Inflammatory macrophage treated with lipopolysaccharide for 4 hours (primary cell): ENCODE measurements at regions not wholly inside any gene's neighbourhood (a gene's known extent, or its start where the extent isn't known, plus 50 kb on each side); places are given as distances from the start of the nearest gene placed in this dataset.
A peak's percentile ranks its signal among the peaks of the same experiment; 100 is the strongest.
"Not testable (repeated sequence)": the region's sequence is repeated elsewhere in the genome, so short reads cannot be mapped to it uniquely, and the experiment has no call there.

ENCODE experiments used
- DNase-seq: peaks from one replicate; pipeline ENCODE4 v3.0.0-alpha.2; 2020

DNA sequence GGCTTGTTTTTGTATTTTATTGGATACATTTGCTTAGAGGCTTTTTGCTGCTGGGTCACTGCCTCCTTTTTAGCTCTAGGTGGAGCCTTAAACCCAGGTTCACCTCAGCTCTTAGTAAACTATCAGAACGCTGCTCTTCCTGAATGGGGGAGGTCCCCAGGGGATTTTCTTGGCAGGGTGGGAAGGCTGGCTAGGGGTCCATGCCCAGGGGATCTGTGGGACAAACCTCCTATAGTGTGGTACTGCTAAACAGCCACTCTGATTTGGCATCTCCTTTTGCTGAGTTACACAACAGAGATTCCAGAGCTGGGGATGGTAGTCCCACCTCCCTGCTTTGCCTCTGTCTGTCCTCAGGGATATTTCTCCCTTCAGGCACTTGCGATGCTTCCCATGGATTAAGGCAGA, 204.9 kb downstream of the ZIC5 start:
- DNase-seq: no peak

DNA sequence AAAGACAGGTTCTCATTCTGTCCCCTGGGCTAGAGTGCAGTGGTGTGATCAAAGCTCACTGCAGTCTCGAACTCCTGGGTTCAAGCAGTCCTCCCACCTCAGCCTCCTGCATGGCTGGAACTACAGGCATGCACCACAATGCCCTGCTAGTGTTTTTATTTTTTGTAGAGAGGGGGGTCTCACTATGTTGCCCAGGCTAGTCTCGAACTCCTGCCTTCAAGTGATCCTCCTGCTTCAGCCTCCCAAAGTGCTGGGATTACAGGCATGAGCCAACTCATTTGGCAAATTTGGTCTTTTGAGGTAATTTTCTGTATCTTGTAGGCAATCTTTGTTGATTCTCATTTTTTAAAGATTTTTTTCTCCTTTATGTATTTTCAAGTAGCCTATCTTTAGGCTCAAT, 205.7 kb downstream of the ZIC5 start:
- DNase-seq: no peak

DNA sequence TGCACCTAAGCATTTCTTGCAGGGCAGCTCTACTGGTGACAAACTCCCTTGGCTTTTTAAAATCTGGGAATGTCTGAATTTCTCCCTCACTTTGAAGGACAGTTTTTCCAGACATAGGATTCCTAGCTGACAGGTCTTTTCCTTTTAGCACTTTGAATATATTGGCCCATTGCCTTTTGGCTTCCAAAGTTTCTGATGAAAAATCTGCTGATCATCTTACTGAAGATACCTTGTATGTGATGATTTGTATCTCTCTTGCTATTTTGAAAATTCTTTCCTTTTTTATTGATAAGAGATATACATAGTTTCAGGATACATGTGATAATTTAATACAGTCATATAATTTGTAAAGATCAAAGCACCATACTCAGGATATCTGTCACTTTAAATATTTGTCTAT, 211.1 kb downstream of the ZIC5 start:
- no peak for DNase-seq

DNA sequence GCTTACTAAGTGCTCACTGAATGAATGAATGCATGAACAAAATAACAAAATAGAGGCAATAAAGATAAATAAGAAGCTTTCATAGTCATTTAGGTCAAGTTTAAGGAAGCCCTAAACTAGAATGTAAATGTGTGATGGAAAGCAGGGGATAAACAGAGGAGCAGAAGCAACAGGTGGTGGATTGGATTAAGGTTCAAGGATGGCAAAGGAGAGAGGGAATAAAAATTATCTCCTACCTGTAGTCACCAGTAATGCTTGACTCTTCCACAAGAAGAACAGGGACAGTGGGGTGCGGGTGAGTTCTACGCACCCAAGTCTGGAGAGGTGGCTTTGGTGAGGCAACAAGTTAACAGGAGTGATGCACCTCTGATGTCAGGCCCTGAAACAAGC, 212.4 kb downstream of the ZIC5 start:
- DNase-seq: no peak

DNA sequence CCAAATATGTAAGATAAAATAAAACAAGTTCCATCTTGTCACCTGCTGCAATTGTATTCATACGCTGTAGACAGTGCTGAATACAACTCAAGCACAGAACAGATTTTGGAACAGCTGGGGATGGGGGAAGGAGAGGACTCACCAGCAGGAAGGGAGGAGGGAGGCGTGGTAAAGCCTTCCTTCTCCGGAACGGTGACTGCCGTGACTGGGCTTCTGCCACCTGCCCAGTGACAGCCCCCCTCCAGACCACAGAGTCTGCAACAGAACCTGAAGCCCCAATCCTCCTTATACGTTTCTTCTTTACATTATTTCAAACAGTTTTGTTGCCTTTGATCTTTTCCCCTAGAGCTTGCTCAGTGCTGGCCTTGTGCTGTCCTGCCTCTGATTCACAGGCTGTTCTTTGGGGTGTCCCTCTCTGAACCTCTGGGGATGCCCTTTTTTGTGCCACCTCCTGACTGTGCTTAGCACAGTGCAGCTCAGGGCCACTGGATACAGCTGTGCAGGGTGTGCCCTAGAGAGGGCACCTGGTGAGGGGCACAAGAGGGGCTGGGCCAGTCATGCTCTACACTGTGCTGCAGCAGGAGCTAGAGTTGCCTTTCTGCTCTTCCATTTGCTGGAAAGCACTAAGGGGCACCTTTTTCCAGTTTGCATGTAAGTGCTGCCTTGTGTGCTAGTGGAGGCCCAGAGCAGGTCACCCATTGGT, 213.0 kb downstream of the ZIC5 start:
- no peak for DNase-seq

DNA sequence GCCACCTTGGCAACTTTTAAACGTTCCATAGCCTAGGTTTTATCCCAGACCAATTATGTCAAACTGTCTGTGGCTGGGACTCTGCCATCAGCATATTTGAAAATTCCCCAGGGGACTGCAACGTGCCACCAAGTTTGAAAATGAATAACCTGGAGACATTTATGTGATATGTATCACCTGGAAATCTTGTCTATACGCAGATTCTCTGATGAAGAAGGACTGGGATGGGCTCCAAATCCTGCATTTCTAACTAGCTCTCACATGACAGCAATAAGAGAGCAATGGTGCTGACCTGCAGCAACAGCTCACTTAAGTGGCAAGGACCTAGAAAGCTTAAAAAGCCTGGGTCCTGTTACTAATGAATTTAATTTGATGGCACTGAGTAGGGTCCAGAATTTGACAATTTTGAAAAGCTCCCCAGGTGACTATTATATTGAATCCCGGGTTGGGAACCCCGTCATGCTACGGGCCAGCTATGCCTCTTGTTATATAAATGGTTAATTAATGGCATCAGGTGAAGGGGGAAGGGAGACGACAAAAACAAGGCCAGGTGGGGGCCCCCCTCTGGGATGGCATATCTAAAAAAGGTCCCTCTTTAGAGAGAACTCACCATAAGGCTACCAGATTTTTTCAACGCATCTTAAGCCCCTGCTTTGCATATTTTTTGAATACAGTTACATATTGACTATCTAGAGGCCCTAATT, 213.7 kb downstream of the ZIC5 start:
- no peak for DNase-seq

DNA sequence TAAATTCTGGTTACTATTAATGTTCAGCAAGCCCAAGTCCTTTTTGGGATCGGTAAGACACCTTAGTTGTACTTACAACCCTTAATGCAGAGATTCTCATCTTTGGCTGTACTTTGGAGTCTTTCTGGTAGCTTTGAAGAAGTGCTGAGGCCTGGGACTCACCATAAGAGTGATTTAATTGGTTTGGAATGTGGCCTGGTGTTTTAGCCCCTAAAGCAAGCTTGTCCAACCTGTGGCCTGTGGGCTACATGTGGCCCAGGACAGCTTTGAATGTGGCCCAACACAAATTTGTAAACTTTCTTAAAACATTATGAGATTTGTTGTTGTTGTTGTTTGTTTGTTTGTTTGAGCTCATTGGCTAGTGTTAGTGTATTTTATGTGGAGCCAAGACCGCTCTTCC, 215.3 kb downstream of the ZIC5 start:
- no peak for DNase-seq

DNA sequence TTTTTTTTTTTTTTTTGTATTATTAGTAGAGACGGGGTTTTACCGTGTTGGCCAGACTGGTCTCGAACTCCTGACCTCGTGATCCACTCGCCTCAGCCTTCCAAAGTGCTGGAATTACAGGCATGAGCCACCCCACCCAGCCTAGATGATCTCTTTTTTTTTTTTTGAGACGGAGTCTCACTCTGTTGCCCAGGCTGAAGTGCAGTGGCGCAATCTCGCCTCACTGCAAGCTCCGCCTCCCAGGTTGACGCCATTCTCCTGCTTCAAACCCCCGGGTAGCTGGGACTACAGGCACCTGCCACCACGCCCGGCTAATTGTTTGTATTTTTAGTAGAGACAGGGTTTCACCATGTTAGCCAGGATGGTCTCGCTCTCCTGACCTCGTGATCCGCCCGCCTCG, 216.8 kb downstream of the ZIC5 start:
- not testable (repeated sequence) for DNase-seq

DNA sequence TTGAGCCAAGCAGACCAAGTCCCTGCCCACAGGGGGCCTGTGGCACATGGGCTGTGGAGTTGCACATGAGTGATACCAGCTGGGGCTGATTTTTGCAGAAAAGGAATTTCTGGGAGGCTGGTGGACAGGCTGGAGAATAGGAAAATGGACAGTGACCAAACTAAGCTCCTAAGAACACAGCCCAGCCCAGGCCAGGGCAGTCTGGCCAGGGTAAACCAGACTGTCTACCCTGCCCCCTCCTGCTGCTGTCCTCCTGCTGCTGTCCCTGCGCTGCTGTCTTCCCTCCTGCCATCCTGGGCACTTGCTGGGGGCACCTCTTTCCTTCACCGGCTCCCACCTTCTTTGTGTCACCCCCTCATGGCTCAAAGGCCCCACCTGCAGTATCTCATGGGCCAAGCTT, 219.2 kb downstream of the ZIC5 start:
- DNase-seq: no peak

DNA sequence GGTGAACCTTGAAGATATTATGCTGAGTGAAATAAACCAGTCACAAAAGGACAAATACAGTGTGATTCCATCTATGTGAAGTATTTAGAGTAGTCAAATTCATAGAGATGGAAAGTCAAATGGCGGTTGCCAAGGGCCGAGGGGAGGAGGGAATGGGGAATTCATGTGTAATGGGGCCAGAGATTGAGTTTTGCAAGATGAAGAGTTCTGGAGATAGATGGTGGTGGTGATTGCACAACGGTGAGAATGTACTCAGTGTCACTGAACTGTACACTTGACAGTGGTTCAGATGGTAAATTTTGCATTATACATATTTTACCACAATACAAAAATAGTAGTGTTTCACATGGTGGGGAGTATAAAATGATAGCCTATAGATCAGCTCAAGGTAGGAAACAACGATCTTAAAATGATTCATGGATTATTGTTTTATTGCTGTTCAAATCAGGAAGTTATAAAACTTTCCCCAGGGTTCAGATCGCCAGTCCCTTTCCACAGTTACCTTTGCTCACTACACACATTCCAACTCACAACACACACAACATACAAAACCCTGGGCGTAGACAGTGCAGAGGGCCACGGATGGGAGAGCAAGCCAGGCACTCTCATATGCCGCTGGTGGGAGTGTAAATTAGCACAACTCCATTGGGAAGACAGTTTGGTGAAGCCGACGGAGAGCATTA, 219.9 kb downstream of the ZIC5 start:
- no peak for DNase-seq

DNA sequence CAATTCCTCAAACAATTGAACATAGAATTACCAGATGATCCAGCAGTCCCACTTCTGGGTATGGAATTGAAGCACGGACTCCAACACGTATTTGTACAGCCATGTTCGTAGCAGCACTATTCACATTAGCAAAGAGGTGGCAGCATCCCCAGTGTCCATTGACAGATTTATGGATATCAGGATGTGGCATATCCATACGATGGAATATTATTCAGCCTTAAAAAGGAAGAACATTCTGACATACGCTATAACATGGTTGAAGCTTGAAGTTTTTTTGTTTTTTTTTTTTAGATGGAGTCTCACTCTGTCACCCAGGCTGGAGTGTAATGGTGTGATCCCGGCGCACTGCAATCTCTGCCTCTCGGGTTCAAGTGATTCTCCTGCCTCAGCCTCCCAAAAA, 220.6 kb downstream of the ZIC5 start:
- no peak for DNase-seq

DNA sequence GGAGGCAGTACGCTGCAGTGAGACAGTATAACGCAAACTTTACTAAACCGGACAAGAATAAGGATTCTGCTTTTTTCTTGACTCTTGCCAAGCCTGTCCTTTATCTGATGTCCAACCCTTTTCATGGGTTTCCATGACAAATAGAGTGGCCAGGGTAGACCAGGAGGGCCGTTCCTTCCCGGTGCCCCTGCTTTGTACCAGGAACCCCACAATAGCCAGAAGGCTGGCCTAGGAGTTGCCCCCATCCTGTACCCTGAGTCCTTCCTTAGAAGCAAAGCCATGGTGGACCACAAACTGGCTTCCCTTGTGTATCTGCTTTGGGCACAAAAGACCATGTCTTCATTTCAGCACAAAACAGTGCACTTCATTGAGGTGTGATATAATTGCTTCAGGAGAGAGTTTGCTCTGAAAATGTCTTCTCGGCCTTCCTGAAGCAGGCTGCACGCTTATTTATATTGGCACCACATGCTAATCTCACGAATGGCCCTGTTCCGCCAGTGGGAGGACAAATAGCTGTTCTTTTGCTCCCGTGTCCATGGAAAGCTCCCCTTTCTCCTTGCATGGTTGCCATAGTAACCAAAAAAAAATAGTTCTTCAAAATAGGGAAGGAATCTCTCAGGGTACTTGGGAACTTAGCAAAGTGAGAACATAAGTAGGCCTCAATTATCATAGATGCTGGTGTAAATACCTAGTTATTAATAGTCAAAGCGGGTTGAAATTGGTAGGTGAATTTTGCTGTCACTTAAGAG, 222.1 kb downstream of the ZIC5 start:
- no peak for DNase-seq

DNA sequence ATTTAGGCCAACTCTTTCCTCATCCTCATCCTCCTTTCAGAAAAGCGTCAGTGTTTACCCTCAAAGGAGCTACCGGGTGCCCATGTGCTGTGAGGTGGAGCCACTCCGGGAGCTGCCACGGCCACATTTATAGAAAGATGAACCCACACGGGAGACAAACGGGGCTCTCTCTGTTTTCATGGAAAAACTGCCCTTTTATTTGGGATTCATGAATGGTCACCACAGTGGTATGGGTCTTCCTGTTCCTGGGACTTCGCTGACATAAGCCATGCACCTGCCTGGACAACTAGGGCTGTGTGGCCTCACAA, 224.2 kb downstream of the ZIC5 start:
- no peak for DNase-seq

DNA sequence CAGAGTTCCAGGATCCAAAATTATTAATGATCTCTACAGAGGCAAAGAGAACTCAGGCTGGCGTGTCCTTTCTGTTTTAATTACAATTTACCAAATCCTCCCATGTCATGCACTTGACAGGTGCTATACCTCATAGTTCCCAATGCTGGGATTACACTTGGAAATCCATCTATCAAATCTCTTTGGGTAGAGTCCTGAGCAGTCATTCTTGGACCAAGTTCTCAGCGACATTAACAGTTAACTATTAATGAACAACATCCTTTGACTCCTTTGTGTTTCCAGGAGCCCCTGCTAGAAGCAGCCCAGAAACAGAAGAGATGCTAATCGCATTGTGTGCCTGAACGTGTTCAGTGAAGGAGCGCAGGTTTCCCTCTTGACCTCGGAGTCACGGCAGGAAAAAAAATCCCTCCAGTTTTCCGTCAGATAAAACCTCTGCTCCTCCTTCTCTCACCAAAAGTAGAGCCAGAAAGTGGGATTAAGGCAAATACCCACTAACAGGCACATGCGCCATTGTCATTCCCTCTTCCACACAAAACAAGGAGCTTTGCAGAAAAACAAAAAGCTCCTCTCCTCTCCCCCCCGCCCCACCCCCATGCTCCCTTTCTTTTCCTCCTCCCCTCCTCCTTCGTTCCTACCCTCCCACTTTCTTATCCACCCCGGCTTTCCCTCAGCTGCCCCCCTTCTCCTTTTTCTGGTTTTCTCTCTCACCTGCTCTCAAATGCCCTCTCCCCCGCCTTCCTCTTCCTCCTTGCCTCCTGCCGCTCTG, 224.7 kb downstream of the ZIC5 start:
- DNase-seq: no peak

DNA sequence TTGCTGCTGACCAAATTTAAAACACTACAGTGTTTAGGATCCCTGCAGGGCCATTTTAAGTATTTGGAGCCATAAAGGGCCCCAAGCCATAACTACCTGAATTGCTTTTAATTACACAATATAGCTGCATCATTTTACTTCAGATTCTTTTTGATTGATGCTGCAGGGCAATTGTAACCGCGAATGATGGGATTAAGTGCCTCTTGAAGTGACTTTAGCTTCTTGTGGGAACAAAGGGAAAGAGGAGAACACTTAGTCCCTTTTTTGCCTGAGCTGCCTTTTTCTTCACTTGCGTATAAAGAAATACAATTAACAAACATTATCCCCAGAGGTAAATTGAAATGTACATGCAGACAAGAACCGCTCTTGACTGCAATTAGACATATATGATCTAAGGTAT, 228.5 kb downstream of the ZIC5 start:
- no peak for DNase-seq

DNA sequence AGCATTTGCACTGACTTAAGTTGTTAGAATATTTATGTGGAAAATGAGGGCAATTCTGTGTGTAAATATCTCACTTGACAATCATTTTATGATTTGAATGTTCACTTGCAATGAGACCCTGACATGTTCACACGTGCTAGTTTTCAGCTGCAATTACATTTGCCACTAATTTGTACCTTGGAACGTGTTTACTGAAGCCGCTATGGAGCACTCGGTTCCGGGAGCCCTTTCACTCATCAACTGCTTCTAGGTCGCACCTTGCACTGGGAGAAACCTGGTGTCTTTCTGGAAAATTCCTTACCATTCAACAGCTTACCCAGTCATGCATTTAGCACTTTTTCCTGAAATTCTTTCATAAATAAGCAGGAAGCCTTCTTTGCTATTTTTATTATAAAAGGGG, 229.6 kb downstream of the ZIC5 start:
- no peak for DNase-seq

DNA sequence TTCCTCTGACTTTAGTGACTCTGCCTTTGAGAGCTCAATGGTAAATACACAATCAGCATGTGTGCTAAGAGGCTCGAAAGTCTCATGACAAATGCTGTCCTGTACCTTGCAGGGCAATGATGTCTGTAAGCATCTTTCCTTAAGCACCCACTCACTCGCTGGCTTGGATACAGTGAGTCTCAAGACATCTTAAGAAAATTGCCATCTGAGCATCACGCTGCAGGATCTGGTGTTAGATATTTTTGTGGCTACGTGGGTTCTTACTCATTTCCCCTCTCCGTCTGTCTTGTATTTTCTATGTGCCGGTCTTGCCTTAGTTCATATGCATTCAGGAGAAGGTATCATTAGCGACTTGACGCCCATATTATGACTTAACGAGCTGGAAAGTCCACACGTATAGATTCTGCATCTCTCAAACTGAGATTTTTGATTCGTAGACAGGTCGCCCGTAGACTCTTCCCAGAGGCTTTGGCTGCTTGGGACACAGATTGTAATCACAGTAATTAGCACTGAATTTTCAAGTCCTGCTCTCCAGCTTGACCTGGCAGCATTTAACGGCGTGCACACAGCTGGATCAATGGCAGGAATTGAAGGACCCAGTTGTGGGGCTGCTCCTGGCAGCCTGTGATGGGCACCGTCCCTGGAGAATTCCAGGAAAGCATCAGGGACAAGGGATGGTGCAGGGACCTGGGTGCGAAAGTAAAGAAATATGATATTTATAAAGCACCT, 231.2 kb downstream of the ZIC5 start:
- DNase-seq: no peak

DNA sequence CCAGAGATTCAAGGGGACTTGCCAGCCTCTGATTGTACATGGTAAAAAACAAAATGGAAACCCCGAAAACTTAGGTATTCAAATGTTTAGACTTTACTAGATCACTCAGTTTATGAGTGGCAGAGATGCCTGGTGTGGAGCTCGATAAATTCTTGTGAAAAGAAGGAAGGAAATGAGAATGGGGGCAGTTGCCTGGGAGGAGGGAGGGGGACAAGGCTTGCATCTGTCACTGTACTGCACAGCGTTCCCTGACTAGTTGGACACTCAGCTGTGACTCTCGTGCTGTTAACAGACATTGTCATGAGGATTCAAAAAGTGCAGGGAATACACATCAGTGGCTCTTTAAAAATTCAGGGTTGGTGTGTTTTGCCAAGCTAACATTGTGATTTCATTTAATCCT, 232.9 kb downstream of the ZIC5 start:
- DNase-seq: no peak

DNA sequence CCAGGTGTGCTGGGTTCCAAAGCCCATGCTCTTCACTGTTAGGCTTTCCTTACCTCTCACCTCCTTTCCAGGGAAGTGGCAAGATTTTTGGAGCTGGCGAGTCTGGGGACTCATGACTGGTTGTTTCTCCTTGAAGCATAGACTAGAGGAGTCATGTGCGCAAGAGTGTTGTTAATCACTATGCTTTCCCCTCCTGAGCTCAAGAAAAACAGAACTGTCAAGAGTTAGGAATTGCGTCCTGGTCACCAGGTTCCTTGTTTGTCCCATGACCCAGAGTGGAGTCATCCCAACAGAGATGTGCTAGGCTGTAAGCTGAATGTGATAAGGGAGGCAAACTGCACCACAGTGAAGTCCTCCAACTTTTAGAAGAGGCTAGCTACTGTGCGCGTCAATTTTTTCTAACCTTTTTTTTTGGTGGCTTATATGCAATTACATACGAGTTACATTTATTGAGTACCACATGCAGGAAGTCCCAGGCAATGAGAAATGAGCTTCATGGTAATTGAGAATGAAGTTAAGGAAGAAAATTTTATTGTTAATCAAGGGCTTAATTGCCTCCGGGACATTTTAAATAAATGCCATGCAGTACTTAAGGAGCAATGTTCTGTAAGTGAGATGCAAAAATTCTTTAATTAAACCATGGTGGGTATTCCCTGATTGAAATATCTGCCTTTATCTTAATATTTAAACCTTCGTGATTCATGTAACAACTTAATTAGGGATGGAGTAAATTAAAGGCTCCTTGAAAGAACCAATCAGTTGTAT, 233.9 kb downstream of the ZIC5 start:
- DNase-seq: peak; percentile 55

DNA sequence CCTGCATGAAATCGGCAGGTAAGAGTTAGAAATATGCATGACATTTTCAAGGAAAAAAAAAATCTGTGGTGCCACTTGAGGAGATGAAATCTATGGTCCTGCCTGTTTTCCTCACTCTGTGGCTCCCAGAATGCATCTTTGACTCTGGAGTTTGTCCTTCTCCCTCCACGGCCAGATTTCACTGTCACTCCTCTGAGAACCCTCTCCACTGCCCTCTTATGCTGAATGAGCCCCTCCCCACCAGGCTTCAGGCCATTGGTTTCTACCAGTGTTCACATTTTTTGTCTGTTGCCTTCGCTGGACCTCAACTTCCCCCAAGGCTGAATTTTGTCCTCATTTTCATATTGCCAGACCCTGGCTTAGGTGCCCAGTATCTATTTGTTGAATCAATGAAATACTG, 235.0 kb downstream of the ZIC5 start:
- DNase-seq: no peak

DNA sequence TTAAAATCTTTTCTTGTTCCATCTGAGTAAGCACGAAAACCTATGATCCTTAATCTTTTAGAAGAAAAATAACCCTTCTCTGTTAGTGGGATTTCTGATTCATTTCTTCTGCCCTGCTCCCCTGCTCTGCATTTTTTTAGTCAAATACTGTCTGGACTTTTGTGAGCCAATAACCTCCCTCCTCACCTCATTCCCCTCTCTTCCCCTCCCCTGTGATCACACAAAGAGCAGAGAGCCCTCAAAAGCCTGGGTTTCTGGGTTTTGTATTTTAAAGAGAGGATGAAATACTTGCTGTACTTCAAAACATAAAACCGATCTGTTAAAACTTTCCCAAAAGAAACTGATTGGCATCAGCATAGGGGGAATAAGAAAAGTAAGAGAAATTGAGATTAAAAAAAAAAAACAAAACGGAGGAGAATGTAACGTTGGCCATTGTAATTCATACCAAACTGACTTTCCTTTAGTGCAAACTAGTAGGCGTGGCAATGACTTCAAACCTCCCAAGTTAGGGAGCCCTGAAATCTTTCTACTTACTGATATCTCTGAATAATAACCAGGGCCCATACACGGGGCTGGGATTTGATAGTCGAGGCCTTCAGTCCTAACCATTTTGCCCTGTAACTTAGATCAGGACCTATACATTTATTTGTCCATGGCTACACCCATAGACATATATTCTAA, 232.9 kb downstream of the TM9SF2 start:
- DNase-seq: no peak
